ENCODE measurements at regions not wholly inside any gene's neighbourhood (a gene's known extent, or its start where the extent isn't known, plus 50 kb on each side); places are given as distances from the start of the nearest gene placed in this dataset.

DNA sequence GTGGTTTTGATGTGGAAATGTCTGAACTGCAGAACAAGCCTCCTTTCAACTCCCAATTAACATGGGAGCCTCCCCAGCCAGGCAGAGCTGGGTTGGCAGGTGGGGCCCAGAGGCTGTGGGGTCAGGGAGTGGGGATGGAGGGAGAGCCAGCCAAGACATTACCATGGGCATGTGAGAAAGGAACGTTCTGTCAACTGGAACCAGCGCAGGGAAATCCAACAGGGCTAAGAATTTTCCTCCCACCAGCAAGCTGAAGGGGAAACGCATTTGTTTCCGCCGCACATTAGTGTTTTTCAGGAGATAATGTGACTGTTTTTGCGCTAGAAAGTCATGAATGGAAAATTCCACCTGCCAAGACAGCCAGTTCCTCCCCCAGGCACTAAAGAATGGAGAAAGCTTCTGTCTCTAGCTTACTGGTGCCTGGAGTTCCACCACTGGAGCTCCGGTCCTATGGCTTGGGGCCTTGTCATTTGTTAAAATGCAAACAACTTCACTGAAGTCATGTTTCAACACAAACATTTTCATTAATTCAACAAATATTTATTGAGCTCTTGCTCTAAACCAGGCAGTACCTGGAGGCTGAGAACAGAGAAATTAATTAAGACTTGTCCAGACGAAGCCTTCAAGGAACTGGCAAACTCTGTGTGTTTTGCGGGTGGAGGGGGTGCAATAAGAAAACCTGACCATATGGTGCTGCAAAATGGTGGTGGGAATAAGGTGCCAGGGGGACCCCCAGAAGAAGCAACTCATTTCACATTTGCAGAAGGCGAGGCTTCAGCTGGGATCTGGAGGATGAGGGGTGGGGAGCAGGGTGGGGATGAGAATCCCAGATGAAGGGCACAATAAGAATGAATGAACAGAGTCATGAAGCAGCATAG is 305.1 kb downstream of the MATN1 start:
- TF ChIP-seq, protein P1, sequence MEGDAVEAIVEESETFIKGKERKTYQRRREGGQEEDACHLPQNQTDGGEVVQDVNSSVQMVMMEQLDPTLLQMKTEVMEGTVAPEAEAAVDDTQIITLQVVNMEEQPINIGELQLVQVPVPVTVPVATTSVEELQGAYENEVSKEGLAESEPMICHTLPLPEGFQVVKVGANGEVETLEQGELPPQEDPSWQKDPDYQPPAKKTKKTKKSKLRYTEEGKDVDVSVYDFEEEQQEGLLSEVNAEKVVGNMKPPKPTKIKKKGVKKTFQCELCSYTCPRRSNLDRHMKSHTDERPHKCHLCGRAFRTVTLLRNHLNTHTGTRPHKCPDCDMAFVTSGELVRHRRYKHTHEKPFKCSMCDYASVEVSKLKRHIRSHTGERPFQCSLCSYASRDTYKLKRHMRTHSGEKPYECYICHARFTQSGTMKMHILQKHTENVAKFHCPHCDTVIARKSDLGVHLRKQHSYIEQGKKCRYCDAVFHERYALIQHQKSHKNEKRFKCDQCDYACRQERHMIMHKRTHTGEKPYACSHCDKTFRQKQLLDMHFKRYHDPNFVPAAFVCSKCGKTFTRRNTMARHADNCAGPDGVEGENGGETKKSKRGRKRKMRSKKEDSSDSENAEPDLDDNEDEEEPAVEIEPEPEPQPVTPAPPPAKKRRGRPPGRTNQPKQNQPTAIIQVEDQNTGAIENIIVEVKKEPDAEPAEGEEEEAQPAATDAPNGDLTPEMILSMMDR (IDR thresholded peaks at IDR 0.05) = no peak
- no peak for TF ChIP-seq CHD4 (IDR thresholded peaks at IDR 0.05; ENCODE audit: borderline replicate concordance)
- no peak for TF ChIP-seq HOXA7 (CRISPR knock-in tag; IDR thresholded peaks at IDR 0.05)
- no peak for TF ChIP-seq EP300 (IDR thresholded peaks at IDR 0.05)
- TF ChIP-seq CEBPB (IDR thresholded peaks at IDR 0.05) = no peak
- TF ChIP-seq MYC (IDR thresholded peaks at IDR 0.05; ENCODE audit: borderline replicate concordance, low read length) = no peak
- TF ChIP-seq, protein P2, sequence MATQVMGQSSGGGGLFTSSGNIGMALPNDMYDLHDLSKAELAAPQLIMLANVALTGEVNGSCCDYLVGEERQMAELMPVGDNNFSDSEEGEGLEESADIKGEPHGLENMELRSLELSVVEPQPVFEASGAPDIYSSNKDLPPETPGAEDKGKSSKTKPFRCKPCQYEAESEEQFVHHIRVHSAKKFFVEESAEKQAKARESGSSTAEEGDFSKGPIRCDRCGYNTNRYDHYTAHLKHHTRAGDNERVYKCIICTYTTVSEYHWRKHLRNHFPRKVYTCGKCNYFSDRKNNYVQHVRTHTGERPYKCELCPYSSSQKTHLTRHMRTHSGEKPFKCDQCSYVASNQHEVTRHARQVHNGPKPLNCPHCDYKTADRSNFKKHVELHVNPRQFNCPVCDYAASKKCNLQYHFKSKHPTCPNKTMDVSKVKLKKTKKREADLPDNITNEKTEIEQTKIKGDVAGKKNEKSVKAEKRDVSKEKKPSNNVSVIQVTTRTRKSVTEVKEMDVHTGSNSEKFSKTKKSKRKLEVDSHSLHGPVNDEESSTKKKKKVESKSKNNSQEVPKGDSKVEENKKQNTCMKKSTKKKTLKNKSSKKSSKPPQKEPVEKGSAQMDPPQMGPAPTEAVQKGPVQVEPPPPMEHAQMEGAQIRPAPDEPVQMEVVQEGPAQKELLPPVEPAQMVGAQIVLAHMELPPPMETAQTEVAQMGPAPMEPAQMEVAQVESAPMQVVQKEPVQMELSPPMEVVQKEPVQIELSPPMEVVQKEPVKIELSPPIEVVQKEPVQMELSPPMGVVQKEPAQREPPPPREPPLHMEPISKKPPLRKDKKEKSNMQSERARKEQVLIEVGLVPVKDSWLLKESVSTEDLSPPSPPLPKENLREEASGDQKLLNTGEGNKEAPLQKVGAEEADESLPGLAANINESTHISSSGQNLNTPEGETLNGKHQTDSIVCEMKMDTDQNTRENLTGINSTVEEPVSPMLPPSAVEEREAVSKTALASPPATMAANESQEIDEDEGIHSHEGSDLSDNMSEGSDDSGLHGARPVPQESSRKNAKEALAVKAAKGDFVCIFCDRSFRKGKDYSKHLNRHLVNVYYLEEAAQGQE (IDR thresholded peaks at IDR 0.05) = no peak
- TF ChIP-seq ZNF302 (CRISPR knock-in tag; IDR thresholded peaks at IDR 0.05) = no peak
- TF ChIP-seq, protein P3, sequence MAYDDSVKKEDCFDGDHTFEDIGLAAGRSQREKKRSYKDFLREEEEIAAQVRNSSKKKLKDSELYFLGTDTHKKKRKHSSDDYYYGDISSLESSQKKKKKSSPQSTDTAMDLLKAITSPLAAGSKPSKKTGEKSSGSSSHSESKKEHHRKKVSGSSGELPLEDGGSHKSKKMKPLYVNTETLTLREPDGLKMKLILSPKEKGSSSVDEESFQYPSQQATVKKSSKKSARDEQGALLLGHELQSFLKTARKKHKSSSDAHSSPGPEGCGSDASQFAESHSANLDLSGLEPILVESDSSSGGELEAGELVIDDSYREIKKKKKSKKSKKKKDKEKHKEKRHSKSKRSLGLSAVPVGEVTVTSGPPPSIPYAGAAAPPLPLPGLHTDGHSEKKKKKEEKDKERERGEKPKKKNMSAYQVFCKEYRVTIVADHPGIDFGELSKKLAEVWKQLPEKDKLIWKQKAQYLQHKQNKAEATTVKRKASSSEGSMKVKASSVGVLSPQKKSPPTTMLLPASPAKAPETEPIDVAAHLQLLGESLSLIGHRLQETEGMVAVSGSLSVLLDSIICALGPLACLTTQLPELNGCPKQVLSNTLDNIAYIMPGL (CRISPR knock-in tag; IDR thresholded peaks at IDR 0.05; ENCODE audit: borderline replicate concordance) = no peak
- no peak for TF ChIP-seq POLR2A (IDR thresholded peaks at IDR 0.05; ENCODE audit: low read length)
- TF ChIP-seq, protein P4, sequence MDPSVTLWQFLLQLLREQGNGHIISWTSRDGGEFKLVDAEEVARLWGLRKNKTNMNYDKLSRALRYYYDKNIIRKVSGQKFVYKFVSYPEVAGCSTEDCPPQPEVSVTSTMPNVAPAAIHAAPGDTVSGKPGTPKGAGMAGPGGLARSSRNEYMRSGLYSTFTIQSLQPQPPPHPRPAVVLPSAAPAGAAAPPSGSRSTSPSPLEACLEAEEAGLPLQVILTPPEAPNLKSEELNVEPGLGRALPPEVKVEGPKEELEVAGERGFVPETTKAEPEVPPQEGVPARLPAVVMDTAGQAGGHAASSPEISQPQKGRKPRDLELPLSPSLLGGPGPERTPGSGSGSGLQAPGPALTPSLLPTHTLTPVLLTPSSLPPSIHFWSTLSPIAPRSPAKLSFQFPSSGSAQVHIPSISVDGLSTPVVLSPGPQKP (IDR thresholded peaks at IDR 0.05; ENCODE audit: low read depth, low read length) = no peak
- no peak for TF ChIP-seq ZFP36 (IDR thresholded peaks at IDR 0.05; ENCODE audit: borderline replicate concordance, partially characterized antibody)
- no peak for TF ChIP-seq RARB (CRISPR knock-in tag; IDR thresholded peaks at IDR 0.05)
- TF ChIP-seq, protein P5, sequence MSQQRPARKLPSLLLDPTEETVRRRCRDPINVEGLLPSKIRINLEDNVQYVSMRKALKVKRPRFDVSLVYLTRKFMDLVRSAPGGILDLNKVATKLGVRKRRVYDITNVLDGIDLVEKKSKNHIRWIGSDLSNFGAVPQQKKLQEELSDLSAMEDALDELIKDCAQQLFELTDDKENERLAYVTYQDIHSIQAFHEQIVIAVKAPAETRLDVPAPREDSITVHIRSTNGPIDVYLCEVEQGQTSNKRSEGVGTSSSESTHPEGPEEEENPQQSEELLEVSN (IDR thresholded peaks at IDR 0.05; ENCODE audit: borderline replicate concordance, low read depth) = no peak
